Superior temporal gyrus (tissue), 1 donor: ENCODE measurements at regions not wholly inside any gene's neighbourhood (a gene's known extent, or its start where the extent isn't known, plus 50 kb on each side); places are given as distances from the start of the nearest gene placed in this dataset.
"Not testable (repeated sequence)": the region's sequence is repeated elsewhere in the genome, so short reads cannot be mapped to it uniquely, and the experiment has no call there.

ENCODE experiments used
- DNase-seq: peaks from one replicate; pipeline ENCODE4 v3.0.0-alpha.2; 2016; ENCODE audit errors: extremely low spot score

GRCh38 chr2:123359636-123360035 lies 665.5 kb upstream of the CNTNAP5 start:
- no peak for DNase-seq

DNA sequence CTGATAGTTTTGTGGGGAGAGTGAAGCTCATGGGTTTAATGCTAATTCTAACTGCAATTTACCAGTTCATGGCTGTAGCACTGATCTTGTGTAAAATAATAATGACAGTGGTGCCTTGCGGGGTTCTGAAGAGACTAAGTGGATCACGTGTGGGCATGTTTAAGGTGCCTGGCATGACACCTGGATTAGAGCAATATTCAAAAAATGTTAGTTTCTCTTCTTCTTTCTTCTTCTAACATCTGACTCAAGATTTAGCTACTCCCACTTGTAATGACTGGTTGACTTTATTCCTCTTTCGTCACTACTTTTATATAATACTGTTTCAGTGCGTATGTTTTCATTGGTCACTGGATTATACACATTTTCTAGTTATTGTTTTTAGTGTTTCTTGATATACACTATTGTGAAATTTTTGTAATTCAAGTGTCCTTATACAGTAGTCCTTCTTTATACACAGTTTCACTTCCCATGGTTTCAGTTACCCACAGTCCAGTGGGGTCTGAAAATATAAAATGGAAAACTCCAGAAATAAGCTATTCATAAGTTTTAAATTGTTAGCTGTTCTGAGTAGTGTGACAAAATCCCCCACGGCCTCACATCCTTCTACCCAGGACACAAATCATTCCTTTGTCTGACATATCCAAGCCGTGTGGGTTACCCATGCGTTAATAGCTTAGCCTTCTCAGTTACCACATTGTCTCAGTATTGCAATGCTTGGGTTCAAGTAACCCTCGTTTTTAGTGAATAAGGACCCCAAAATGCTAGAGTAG lies 662.2 kb upstream of the CNTNAP5 start:
- DNase-seq = no peak

DNA sequence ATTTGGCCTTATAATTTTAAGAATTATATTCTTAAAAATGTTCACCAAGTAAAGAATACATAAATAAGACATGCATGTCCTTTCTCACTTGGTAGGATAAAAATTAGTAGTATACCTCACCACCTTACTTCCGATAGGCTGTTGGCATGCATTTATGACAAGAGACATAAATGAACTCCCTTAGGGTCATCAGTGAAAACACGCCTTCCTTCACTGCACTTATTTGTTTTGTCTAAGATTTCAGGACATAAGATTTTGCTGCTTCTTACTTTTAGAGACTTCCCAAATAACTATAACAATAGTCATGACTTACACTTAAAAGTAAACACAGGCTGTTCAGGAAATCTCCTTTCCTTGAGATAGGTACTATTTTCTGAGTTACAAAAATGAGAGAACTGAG lies 661.3 kb upstream of the CNTNAP5 start:
- no peak for DNase-seq

GRCh38 chr2:123364243-123364896 lies 660.7 kb upstream of the CNTNAP5 start:
- DNase-seq = no peak

GRCh38 chr2:123366239-123366837 lies 658.7 kb upstream of the CNTNAP5 start:
- DNase-seq = no peak

GRCh38 chr2:123370186-123370585 lies 654.9 kb upstream of the CNTNAP5 start:
- no peak for DNase-seq

- no peak for DNase-seq
Measured at GRCh38 chr2:123371535-123371934, 653.6 kb upstream of the CNTNAP5 start.

DNA sequence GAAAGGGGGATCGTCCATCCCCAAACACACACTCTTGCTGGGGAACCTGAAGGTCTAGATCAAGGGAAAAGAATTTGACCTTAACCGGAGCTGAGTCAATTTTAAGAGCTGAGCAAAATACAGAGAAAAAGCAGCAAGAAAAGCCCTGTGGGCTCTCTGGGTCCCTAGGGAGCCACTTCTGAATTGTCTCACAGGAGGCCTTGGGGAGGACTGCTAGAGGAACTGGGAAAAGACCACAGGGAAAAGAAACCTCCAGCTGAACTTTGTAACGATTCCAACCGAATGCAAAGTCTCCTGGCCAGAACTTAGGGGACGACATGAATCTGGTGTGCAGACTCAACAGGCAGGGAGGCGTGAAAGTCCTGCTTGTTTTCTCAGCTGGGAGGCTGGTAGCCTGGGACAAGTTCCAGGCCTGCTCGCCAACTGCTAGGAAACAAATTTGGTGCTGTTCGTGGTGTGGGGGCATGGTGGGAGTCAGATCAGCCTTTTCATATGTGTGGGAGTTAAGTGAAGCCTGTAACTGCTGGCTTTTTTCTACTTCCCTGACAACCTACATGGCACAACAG lies 644.6 kb upstream of the CNTNAP5 start:
- DNase-seq = no peak

GRCh38 chr2:123415678-123416077 lies 609.4 kb upstream of the CNTNAP5 start:
- no peak for DNase-seq

DNA sequence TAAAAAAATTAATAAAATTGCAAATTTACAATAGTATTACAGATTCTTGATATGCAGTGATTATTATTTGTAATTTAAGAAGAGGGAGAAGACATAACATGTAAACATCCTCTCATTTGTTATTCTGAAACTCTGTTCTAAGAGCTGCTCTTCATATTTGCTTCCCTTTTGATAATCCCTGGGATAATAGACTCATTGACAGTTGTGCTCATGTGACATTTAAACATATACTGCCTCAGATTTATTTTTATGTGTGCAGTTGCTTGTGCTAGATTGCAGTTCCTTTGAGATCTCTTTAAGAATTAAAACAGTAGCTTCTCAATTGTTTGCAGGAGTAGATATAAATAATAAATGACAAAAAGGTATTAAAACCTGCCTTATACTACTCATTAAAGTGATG lies 605.1 kb upstream of the CNTNAP5 start:
- no peak for DNase-seq

- no peak for DNase-seq
Measured at GRCh38 chr2:123434546-123435395, 590.3 kb upstream of the CNTNAP5 start.

DNA sequence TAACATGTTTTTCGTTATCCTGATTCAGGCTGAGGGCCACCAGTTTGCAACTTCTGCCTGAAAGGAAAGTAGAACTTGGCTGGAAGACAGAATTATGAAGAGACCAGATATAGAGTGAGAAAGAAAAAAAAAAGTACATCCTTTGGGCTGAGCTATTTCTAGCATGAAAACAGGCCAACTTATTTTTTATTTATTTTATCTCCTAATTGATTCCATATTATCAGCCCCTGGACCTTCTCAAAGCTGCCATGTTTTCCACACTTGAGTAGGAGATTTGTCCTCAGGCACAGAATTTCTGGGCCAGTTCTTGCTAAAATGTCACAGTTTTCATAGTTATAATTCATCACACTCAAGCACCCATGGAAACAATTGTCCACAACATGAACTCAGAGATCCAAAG lies 586.8 kb upstream of the CNTNAP5 start:
- no peak for DNase-seq

- DNase-seq = no peak
Measured at GRCh38 chr2:123438675-123439074, 586.4 kb upstream of the CNTNAP5 start.

DNA sequence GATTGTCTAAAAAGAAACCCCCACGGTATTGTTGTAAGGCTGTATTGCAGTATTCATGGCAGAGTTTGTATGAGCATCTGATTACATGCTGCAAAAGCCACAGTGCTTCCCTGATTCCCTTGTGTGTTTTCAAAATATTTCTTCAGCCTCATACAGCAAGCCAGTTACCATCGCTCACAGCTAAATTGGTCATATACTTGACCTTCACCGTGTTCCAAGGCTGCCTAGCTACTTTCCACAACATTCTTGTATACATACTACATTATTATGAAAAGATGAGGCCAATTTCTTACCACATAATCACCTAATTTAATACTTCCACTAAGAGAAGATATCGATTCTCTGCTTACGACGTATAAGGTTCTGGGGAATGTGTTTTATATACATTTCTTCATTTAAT lies 576.3 kb upstream of the CNTNAP5 start:
- DNase-seq = no peak

GRCh38 chr2:123451542-123451941 lies 573.5 kb upstream of the CNTNAP5 start:
- no peak for DNase-seq

GRCh38 chr2:123453046-123453700 lies 571.9 kb upstream of the CNTNAP5 start:
- no peak for DNase-seq

- no peak for DNase-seq
Measured at GRCh38 chr2:123453772-123454171, 571.3 kb upstream of the CNTNAP5 start.

DNA sequence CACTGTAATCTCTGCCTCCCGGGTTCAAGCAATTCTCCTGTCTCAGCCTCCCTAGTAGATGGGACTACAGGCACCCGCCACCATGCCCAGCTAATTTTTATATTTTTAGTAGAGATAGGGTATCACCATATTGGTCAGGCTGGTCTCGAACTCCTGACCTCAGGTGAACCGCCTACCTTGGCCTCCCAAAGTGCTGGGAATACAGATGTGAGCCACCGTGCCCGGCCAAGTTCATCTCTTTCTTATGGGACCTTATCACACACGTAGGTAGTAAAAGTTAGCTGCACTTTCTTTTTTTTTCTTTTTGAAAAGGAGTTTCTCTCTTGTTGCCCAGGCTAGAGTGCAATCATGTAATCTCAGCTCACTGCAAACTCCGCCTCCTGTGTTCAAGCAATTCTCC lies 569.9 kb upstream of the CNTNAP5 start:
- DNase-seq = not testable (repeated sequence)

DNA sequence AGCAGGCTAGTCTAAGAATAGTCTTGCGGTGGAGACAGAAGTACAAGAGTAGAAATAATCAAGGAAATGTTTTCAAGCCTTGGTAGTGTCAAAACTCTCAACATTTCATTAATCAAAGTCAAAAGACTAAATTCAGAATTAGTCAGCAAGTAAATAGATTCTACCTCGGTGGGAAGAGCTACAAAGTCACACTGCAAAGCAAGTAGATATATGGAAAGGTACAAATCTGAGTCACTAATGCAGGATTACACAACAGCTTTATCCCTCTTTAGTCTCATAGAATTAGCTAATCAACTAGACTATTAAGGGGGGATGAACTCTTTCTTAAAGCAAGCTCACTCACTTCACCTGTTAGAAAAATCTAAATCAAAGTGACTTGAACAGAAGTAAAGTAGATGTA lies 568.7 kb upstream of the CNTNAP5 start:
- no peak for DNase-seq

- DNase-seq = no peak
Measured at GRCh38 chr2:123463886-123464285, 561.2 kb upstream of the CNTNAP5 start.

GRCh38 chr2:123468071-123468470 lies 557.0 kb upstream of the CNTNAP5 start:
- DNase-seq = no peak
